HCT116 (cell line): ENCODE measurements at regions not wholly inside any gene's neighbourhood (a gene's known extent, or its start where the extent isn't known, plus 50 kb on each side); places are given as distances from the start of the nearest gene placed in this dataset.

Experiments used
- ATAC-seq: fragments of 200-7000 bp; cut with Tn5 transposase; 2 replicates; pipeline ENCODE4 v1.9.1; 2020; ENCODE audit warnings: mild to moderate bottlenecking, moderate library complexity
- BruUV-seq: library from RNA; stranded (reverse); fragments of 400-500 nt; replicated peaks from 2 replicates; lab custom pipeline; 2021; lab: Mats Ljungman, UMichigan
- CTCF ChIA-PET: fragments of 300-600 bp; sonication (Branson Sonifier 250); formaldehyde crosslinking; loops from one replicate; lab custom pipeline; 2021; ENCODE audit warnings: antibody characterized with exemption; lab: Charles Lee
- POLR2A ChIA-PET: fragments of 300-600, 350-600 bp; sonication (Branson Sonifier 250); formaldehyde crosslinking; loops from one replicate; lab custom pipeline; 2021; ENCODE audit warnings: antibody characterized with exemption; lab: Charles Lee
- RAD21 ChIA-PET, 2 experiments: fragments of 300-600 bp; sonication (Branson Sonifier 250); formaldehyde crosslinking; loops; one replicate each; lab custom pipeline; 2023; ENCODE audit warnings: low total read pairs in 2 of 2; ENCODE audit not compliant: uncharacterized antibody in 2 of 2, unreplicated experiment in 2 of 2, low non-redundant PET in 1 of 2; lab: Charles Lee
- DNase-seq: peaks from one replicate; pipeline ENCODE4 v3.0.0-alpha.2; 2010; ENCODE audit warnings: low read depth, low spot score
- H2AFZ ChIP-seq: fragments of 200-600 bp; shearing (Covaris generic), sonication (generic); 2 replicates; pipeline ENCODE4 v1.6.1; 2017; ENCODE audit warnings: low read depth, mixed run types, mixed read lengths, antibody characterized with exemption, low read length; ENCODE audit not compliant: poor library complexity, severe bottlenecking
- H3K27ac ChIP-seq: 2 replicates; pipeline ENCODE4 v1.5.1; 2012; ENCODE audit warnings: low read depth, low read length
- H3K27me3 ChIP-seq: fragments of 200-600 bp; sonication (generic); 2 replicates; pipeline ENCODE4 v1.6.1; 2016; ENCODE audit warnings: mixed run types, low read length, mixed read lengths; ENCODE audit not compliant: insufficient read depth
- H3K36me3 ChIP-seq, 2 experiments: fragments of 200-500 bp in 1 of 2; fragments of 200-600 bp in 1 of 2; sonication (Bioruptor generic) in 1 of 2; sonication (generic) in 1 of 2; 2 replicates each; pipeline versions ENCODE4 v1.5.1 to v1.6.1; 2014 to 2016; ENCODE audit warnings: low read length in 2 of 2, inconsistent platforms in 1 of 2, mixed read lengths in 1 of 2, mixed run types in 1 of 2; ENCODE audit not compliant: insufficient read depth in 2 of 2, control insufficient read depth in 1 of 2
- H3K4me1 ChIP-seq, 2 experiments: fragments of 200-600 bp in 1 of 2; sonication (generic) in 1 of 2; 2 replicates each; pipeline versions ENCODE4 v1.5.1 to v1.6.1; 2012 to 2017; ENCODE audit warnings: low read length in 2 of 2, inconsistent platforms in 1 of 2, mild to moderate bottlenecking in 1 of 2, mixed read lengths in 1 of 2, mixed run types in 1 of 2, moderate library complexity in 1 of 2; ENCODE audit not compliant: insufficient read depth in 2 of 2, control insufficient read depth in 1 of 2
- H3K4me2 ChIP-seq: fragments of 200-600 bp; sonication (generic); 2 replicates; pipeline ENCODE4 v1.6.1; 2017; ENCODE audit warnings: mixed run types, low read length, mixed read lengths
- H3K4me3 ChIP-seq, 2 experiments: fragments of 200-600 bp in 1 of 2; sonication (generic) in 1 of 2; replicated peaks in 1 of 2; 2 replicates each; pipeline ENCODE4 v1.5.1; 2011 to 2016; ENCODE audit warnings: low read length in 2 of 2, control low read depth in 1 of 2, low read depth in 1 of 2, mild to moderate bottlenecking in 1 of 2, mixed read lengths in 1 of 2, mixed run types in 1 of 2
- H3K79me2 ChIP-seq: fragments of 200-600 bp; sonication (generic); 2 replicates; pipeline ENCODE4 v1.6.1; 2017; ENCODE audit warnings: mild to moderate bottlenecking, mixed run types, low read length, moderate library complexity, mixed read lengths; ENCODE audit not compliant: insufficient read depth
- H3K9ac ChIP-seq: fragments of 200-600 bp; sonication (generic); 2 replicates; pipeline ENCODE4 v1.6.1; 2016; ENCODE audit warnings: low read length, mixed read lengths
- H3K9me2 ChIP-seq: fragments of 200-600 bp; sonication (generic), shearing (Covaris generic); 2 replicates; pipeline ENCODE4 v1.6.1; 2017; ENCODE audit warnings: mixed run types, mild to moderate bottlenecking, moderate library complexity; ENCODE audit not compliant: insufficient read depth
- H3K9me3 ChIP-seq, 2 experiments: fragments of 200-500 bp in 1 of 2; fragments of 200-600 bp in 1 of 2; sonication (Bioruptor generic) in 1 of 2; sonication (generic) in 1 of 2; 2 replicates each; pipeline ENCODE4 v1.6.1; 2014 to 2017; ENCODE audit warnings: low read length in 2 of 2, mixed read lengths in 2 of 2, inconsistent platforms in 1 of 2, low read depth in 1 of 2, mild to moderate bottlenecking in 1 of 2, mixed run types in 1 of 2, moderate library complexity in 1 of 2; ENCODE audit not compliant: control insufficient read depth in 1 of 2, insufficient read depth in 1 of 2
- H4K20me1 ChIP-seq: fragments of 200-600 bp; sonication (generic), shearing (Covaris generic); 2 replicates; pipeline ENCODE4 v1.6.1; 2017; ENCODE audit warnings: mixed run types, mild to moderate bottlenecking, moderate library complexity; ENCODE audit not compliant: insufficient read depth
- CBX3 ChIP-seq: IDR thresholded peaks from 2 replicates; pipeline ENCODE4 v1.6.1; 2012; ENCODE audit warnings: low read depth
- ELF1 ChIP-seq: IDR thresholded peaks from 2 replicates; pipeline ENCODE4 v1.6.1; 2012; ENCODE audit warnings: low read depth, borderline replicate concordance
- EZH2 ChIP-seq: fragments of 200-600 bp; sonication (generic); IDR thresholded peaks from 2 replicates; pipeline ENCODE4 v1.6.1; 2017; ENCODE audit warnings: antibody characterized with exemption, mixed run types
- EZH2phosphoT487 ChIP-seq: fragments of 200-600 bp; IDR thresholded peaks from 2 replicates; pipeline ENCODE4 v1.6.1; 2018; ENCODE audit warnings: antibody characterized with exemption, borderline replicate concordance
- FOSL1 ChIP-seq: IDR thresholded peaks from 2 replicates; pipeline ENCODE4 v1.6.1; 2012; ENCODE audit warnings: low read depth
- POLR2AphosphoS5 ChIP-seq: IDR thresholded peaks from 2 replicates; pipeline ENCODE4 v1.6.1; 2011; ENCODE audit warnings: mild to moderate bottlenecking, low read depth, low read length, moderate library complexity
- SIN3A ChIP-seq: IDR thresholded peaks from 2 replicates; pipeline ENCODE4 v1.6.1; 2012; ENCODE audit warnings: low read depth
- SP1 ChIP-seq: IDR thresholded peaks from 2 replicates; pipeline ENCODE4 v1.6.1; 2012; ENCODE audit warnings: low read depth
- SRF ChIP-seq: IDR thresholded peaks from 2 replicates; pipeline ENCODE4 v1.6.1; 2012; ENCODE audit warnings: low read depth
- TCF7L2 ChIP-seq: IDR thresholded peaks from 2 replicates; pipeline ENCODE4 v1.7.0; 2011; ENCODE audit warnings: borderline replicate concordance, inconsistent platforms; ENCODE audit not compliant: insufficient read depth, insufficient read length; ENCODE audit errors: extremely low read depth
- YY1 ChIP-seq: IDR thresholded peaks from 2 replicates; pipeline ENCODE4 v1.6.1; 2011; ENCODE audit warnings: low read length, low read depth, moderate library complexity, mild to moderate bottlenecking; ENCODE audit not compliant: insufficient replicate concordance; ENCODE audit errors: extremely low read depth
- ZNF274 ChIP-seq: fragments of 200-500 bp; sonication (Bioruptor generic); IDR thresholded peaks from 2 replicates; pipeline ENCODE4 v1.6.1; 2014; ENCODE audit warnings: mild to moderate bottlenecking, low read depth, low read length, inconsistent platforms
- intact Hi-C: fragments of 100-400 bp; cut with micrococcal nuclease; formaldehyde crosslinking; loops from 2 replicates; pipeline ENCODE4 v1.10.0; 2022
- TF ChIP-seq, protein P1 (sequence below): IDR thresholded peaks from 2 replicates; pipeline ENCODE4 v1.6.1; 2012; ENCODE audit warnings: low read depth
- TF ChIP-seq, protein P2 (sequence below): IDR thresholded peaks from 2 replicates; pipeline ENCODE4 v1.6.1; 2011; ENCODE audit warnings: mild to moderate bottlenecking, low read length, moderate library complexity; ENCODE audit not compliant: insufficient replicate concordance; ENCODE audit errors: extremely low read depth
- TF ChIP-seq, protein P3 (sequence below): IDR thresholded peaks from 2 replicates; pipeline ENCODE4 v1.6.1; 2012

DNA sequence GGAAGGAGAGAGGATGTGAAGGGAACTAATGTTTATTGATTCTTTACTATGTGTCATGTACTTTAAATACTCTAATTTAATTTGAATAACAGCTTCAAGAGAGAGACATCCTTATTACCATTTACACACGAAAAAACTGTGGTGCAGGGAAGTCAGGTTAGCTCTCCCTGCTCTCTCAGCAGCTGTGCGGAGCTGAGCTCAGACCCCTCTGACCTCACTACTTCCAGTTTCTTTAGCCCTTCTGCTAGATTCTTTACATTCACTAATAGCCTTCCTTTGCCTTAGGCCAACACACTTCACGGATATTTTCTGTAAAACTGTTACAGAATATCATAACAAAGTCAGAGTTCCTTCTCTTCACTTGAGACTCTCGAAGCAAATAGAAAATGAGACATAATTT lies 131.3 kb upstream of the ARRDC3 start:
- no peaks in the 10 kb centered on the region for H3K9me3 ChIP-seq
- H3K4me2 ChIP-seq = no peak overlapping the region
- H3K36me3 ChIP-seq = no peaks in the 10 kb centered on the region
- no peaks in the 10 kb centered on the region for H3K79me2 ChIP-seq
- no peak overlapping the region for H3K9ac ChIP-seq
- no peaks in the 10 kb centered on the region for H3K4me1 ChIP-seq
- CTCF ChIA-PET = no interaction called here
- H4K20me1 ChIP-seq = no peaks in the 10 kb centered on the region
- intact Hi-C loops = no loop called here
- POLR2A ChIA-PET = no interaction called here
- BruUV-seq = no TSS peak
- no peak for ATAC-seq
- no peak overlapping the region for H2AFZ ChIP-seq
- DNase-seq = no peak
- H3K4me3 ChIP-seq = no peak overlapping the region
- no peaks in the 10 kb centered on the region for H3K9me2 ChIP-seq
- no peaks in the 10 kb centered on the region for H3K27me3 ChIP-seq
- H3K27ac ChIP-seq = no peak overlapping the region
- RAD21 ChIA-PET = no interaction called here
- TF ChIP-seq SP1 = no peak
- no peak for TF ChIP-seq EZH2phosphoT487
- TF ChIP-seq, protein P1, sequence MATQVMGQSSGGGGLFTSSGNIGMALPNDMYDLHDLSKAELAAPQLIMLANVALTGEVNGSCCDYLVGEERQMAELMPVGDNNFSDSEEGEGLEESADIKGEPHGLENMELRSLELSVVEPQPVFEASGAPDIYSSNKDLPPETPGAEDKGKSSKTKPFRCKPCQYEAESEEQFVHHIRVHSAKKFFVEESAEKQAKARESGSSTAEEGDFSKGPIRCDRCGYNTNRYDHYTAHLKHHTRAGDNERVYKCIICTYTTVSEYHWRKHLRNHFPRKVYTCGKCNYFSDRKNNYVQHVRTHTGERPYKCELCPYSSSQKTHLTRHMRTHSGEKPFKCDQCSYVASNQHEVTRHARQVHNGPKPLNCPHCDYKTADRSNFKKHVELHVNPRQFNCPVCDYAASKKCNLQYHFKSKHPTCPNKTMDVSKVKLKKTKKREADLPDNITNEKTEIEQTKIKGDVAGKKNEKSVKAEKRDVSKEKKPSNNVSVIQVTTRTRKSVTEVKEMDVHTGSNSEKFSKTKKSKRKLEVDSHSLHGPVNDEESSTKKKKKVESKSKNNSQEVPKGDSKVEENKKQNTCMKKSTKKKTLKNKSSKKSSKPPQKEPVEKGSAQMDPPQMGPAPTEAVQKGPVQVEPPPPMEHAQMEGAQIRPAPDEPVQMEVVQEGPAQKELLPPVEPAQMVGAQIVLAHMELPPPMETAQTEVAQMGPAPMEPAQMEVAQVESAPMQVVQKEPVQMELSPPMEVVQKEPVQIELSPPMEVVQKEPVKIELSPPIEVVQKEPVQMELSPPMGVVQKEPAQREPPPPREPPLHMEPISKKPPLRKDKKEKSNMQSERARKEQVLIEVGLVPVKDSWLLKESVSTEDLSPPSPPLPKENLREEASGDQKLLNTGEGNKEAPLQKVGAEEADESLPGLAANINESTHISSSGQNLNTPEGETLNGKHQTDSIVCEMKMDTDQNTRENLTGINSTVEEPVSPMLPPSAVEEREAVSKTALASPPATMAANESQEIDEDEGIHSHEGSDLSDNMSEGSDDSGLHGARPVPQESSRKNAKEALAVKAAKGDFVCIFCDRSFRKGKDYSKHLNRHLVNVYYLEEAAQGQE = no peak
- no peak for TF ChIP-seq SRF
- no peak for TF ChIP-seq SIN3A
- no peak for TF ChIP-seq EZH2
- TF ChIP-seq YY1 = no peak
- TF ChIP-seq FOSL1 = no peak
- TF ChIP-seq POLR2AphosphoS5 = no peak
- no peak for TF ChIP-seq ELF1
- TF ChIP-seq, protein P2, sequence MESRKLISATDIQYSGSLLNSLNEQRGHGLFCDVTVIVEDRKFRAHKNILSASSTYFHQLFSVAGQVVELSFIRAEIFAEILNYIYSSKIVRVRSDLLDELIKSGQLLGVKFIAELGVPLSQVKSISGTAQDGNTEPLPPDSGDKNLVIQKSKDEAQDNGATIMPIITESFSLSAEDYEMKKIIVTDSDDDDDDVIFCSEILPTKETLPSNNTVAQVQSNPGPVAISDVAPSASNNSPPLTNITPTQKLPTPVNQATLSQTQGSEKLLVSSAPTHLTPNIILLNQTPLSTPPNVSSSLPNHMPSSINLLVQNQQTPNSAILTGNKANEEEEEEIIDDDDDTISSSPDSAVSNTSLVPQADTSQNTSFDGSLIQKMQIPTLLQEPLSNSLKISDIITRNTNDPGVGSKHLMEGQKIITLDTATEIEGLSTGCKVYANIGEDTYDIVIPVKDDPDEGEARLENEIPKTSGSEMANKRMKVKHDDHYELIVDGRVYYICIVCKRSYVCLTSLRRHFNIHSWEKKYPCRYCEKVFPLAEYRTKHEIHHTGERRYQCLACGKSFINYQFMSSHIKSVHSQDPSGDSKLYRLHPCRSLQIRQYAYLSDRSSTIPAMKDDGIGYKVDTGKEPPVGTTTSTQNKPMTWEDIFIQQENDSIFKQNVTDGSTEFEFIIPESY = no peak
- TF ChIP-seq TCF7L2 = no peak
- TF ChIP-seq CBX3 = no peak
- TF ChIP-seq ZNF274 = no peak
- TF ChIP-seq, protein P3, sequence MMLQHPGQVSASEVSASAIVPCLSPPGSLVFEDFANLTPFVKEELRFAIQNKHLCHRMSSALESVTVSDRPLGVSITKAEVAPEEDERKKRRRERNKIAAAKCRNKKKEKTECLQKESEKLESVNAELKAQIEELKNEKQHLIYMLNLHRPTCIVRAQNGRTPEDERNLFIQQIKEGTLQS = no peak
